Duodenal mucosa (tissue), 2 donors: ENCODE measurements at regions not wholly inside any gene's neighbourhood (a gene's known extent, or its start where the extent isn't known, plus 50 kb on each side); places are given as distances from the start of the nearest gene placed in this dataset.
A peak's percentile ranks its signal among the peaks of the same experiment; 100 is the strongest.

Experiments used
- H3K27ac ChIP-seq: one replicate; pipeline ENCODE4 v1.7.0; 2013; ENCODE audit warnings: low read depth, low read length
- H3K27me3 ChIP-seq, 2 donors: one replicate each; pipeline ENCODE4 v1.7.0; 2013; ENCODE audit warnings: low read length in 2 of 2, control low read depth in 1 of 2; ENCODE audit not compliant: insufficient read depth in 2 of 2, control insufficient read depth in 1 of 2
- H3K36me3 ChIP-seq, 2 donors: one replicate each; pipeline ENCODE4 v1.7.0; 2013; ENCODE audit warnings: low read length in 2 of 2, control low read depth in 1 of 2; ENCODE audit not compliant: insufficient read depth in 2 of 2, control insufficient read depth in 1 of 2
- H3K4me1 ChIP-seq, 2 donors: one replicate each; pipeline ENCODE4 v1.7.0; 2013; ENCODE audit warnings: low read length in 2 of 2, control low read depth in 1 of 2; ENCODE audit not compliant: insufficient read depth in 2 of 2, control insufficient read depth in 1 of 2
- H3K4me3 ChIP-seq, 2 donors: one replicate each; pipeline ENCODE4 v1.7.0; 2013; ENCODE audit warnings: low read length in 2 of 2, low read depth in 1 of 2
- H3K9ac ChIP-seq, 2 donors: one replicate each; pipeline ENCODE4 v1.7.0; 2013; ENCODE audit warnings: low read length in 2 of 2, low read depth in 1 of 2
- H3K9me3 ChIP-seq, 2 donors: one replicate each; pipeline ENCODE4 v1.7.0; 2013; ENCODE audit warnings: low read length in 2 of 2, control low read depth in 1 of 2; ENCODE audit not compliant: control insufficient read depth in 1 of 2

GRCh38 chr6:168888786-168889345, 364.8 kb downstream of the THBS2 start:
- peaks cover 0 to 5% of the 10 kb centered on the region in 2 donors for H3K27me3 ChIP-seq

GRCh38 chr6:168888102-168888501, 365.5 kb downstream of the THBS2 start:
- no peak overlapping the region for H3K27ac ChIP-seq
- no peak overlapping the region for H3K4me3 ChIP-seq
- H3K9ac ChIP-seq, result no peak overlapping the region
- H3K27me3 ChIP-seq, result peaks cover 0 to 5% of the 10 kb centered on the region in 2 donors
- H3K36me3 ChIP-seq, result no peaks in the 10 kb centered on the region
- H3K9me3 ChIP-seq, result no peaks in the 10 kb centered on the region
- H3K4me1 ChIP-seq, result peaks cover 6 to 9% of the 10 kb centered on the region in 2 donors

More at GRCh38 chr6:168888786-168889345, 364.8 kb downstream of the THBS2 start:
- Histone ChIP-seq H3K36me3 (no peaks in the 10 kb centered on the region), H3K4me1 (peaks cover 6 to 9% of the 10 kb centered on the region in 2 donors), H3K9me3 (no peaks in the 10 kb centered on the region), H3K9ac (no peak overlapping the region), H3K27ac (no peak overlapping the region), H3K4me3 (no peak overlapping the region)

GRCh38 chr6:168887621-168888020, 366.0 kb downstream of the THBS2 start:
- no peak overlapping the region for H3K9ac ChIP-seq
- H3K27me3 ChIP-seq, result peaks cover 0 to 5% of the 10 kb centered on the region in 2 donors
- no peaks in the 10 kb centered on the region for H3K9me3 ChIP-seq
- H3K4me1 ChIP-seq, result peaks cover 4 to 6% of the 10 kb centered on the region in 2 donors
- H3K36me3 ChIP-seq, result no peaks in the 10 kb centered on the region
- no peak overlapping the region for H3K4me3 ChIP-seq
- H3K27ac ChIP-seq, result no peak overlapping the region

- no peaks in the 10 kb centered on the region for H3K9me3 ChIP-seq
- no peak overlapping the region for H3K27ac ChIP-seq
Measured at GRCh38 chr6:168886964-168887363, 366.7 kb downstream of the THBS2 start.

GRCh38 chr6:168885751-168886742, 367.6 kb downstream of the THBS2 start:
- Histone ChIP-seq H3K27me3 (peaks cover 0 to 5% of the 10 kb centered on the region in 2 donors), H3K4me3 (peak overlapping the region in 1 of 2 donors; percentile 40), H3K36me3 (no peaks in the 10 kb centered on the region), H3K27ac (no peak overlapping the region), H3K9me3 (no peaks in the 10 kb centered on the region), H3K4me1 (peaks cover 3 to 6% of the 10 kb centered on the region in 2 donors), H3K9ac (no peak overlapping the region)

More at GRCh38 chr6:168886964-168887363, 366.7 kb downstream of the THBS2 start:
- no peak overlapping the region for H3K4me3 ChIP-seq
- no peak overlapping the region for H3K9ac ChIP-seq
- H3K4me1 ChIP-seq, result peaks cover 3 to 6% of the 10 kb centered on the region in 2 donors
- H3K27me3 ChIP-seq, result peaks cover 0 to 5% of the 10 kb centered on the region in 2 donors
- H3K36me3 ChIP-seq, result no peaks in the 10 kb centered on the region

- H3K27ac ChIP-seq, result no peak overlapping the region
- peaks cover 3 to 6% of the 10 kb centered on the region in 2 donors for H3K4me1 ChIP-seq
- no peak overlapping the region for H3K9ac ChIP-seq
- H3K27me3 ChIP-seq, result peaks cover 0 to 5% of the 10 kb centered on the region in 2 donors
- H3K9me3 ChIP-seq, result no peaks in the 10 kb centered on the region
- no peaks in the 10 kb centered on the region for H3K36me3 ChIP-seq
- H3K4me3 ChIP-seq, result no peak overlapping the region
Measured at GRCh38 chr6:168885196-168885595, 368.4 kb downstream of the THBS2 start.

GRCh38 chr6:168884646-168885086, 369.0 kb downstream of the THBS2 start:
- peaks cover 0 to 5% of the 10 kb centered on the region in 2 donors for H3K27me3 ChIP-seq
- no peaks in the 10 kb centered on the region for H3K9me3 ChIP-seq
- H3K4me1 ChIP-seq, result peaks cover 3 to 6% of the 10 kb centered on the region in 2 donors
- H3K36me3 ChIP-seq, result no peaks in the 10 kb centered on the region
- H3K27ac ChIP-seq, result no peak overlapping the region
- H3K9ac ChIP-seq, result no peak overlapping the region
- peak overlapping the region; percentile 46 to 48 for H3K4me3 ChIP-seq

GRCh38 chr6:168884050-168884645, 369.5 kb downstream of the THBS2 start:
- Histone ChIP-seq H3K9ac (no peak overlapping the region), H3K27me3 (peaks cover 0 to 5% of the 10 kb centered on the region in 2 donors), H3K4me3 (peak overlapping the region; percentile 46 to 48), H3K9me3 (no peaks in the 10 kb centered on the region), H3K36me3 (no peaks in the 10 kb centered on the region), H3K4me1 (peaks cover 3 to 6% of the 10 kb centered on the region in 2 donors), H3K27ac (no peak overlapping the region)

GRCh38 chr6:168883410-168884049, 370.1 kb downstream of the THBS2 start:
- no peak overlapping the region for H3K27ac ChIP-seq
- H3K4me3 ChIP-seq, result no peak overlapping the region
- H3K4me1 ChIP-seq, result peaks cover 3 to 6% of the 10 kb centered on the region in 2 donors
- no peak overlapping the region for H3K9ac ChIP-seq
- H3K27me3 ChIP-seq, result peaks cover 0 to 5% of the 10 kb centered on the region in 2 donors
- no peaks in the 10 kb centered on the region for H3K36me3 ChIP-seq
- H3K9me3 ChIP-seq, result no peaks in the 10 kb centered on the region
